ENCODE measurements at regions not wholly inside any gene's neighbourhood (a gene's known extent, or its start where the extent isn't known, plus 50 kb on each side); places are given as distances from the start of the nearest gene placed in this dataset.
A peak's percentile ranks its signal among the peaks of the same experiment; 100 is the strongest.

GRCh38 chr12:115451780-115452736, 768.1 kb upstream of the TBX3 start:
- Histone ChIP-seq H2AFZ (ENCODE audit: low read depth, low read length) (no peak overlapping the region), H3K27ac (ENCODE audit: insufficient read depth, low read depth, low read length) (no peak overlapping the region), H3K4me3 (replicated peaks in 1 of 3; ENCODE audit: insufficient read depth in 1 of 3, low read depth in 1 of 3, low read length in 3 of 3) (no peak overlapping the region), H3K9me1 (replicated peaks; ENCODE audit: control insufficient read depth, extremely low read depth, insufficient read depth, low read length) (no peaks in the 10 kb centered on the region), H3K27me3 (ENCODE audit: control insufficient read depth in 2 of 2, insufficient read depth in 2 of 2, low read length in 2 of 2) (no peaks in the 10 kb centered on the region), H3K79me2 (ENCODE audit: control insufficient read depth, insufficient read depth, low read length) (no peaks in the 10 kb centered on the region), H3K4me2 (ENCODE audit: insufficient read depth, low read length) (peak overlapping the region; percentile 24), H3K9me3 (replicated peaks; ENCODE audit: control insufficient read depth, insufficient read depth, low read length) (no peaks in the 10 kb centered on the region), H3K36me3 (ENCODE audit: control insufficient read depth in 2 of 2, extremely low read depth in 1 of 2, insufficient read depth in 2 of 2, low read length in 2 of 2) (no peaks in the 10 kb centered on the region), H3K4me1 (ENCODE audit: control insufficient read depth, extremely low read depth, insufficient read depth, low read length) (no peaks in the 10 kb centered on the region), H4K20me1 (replicated peaks; ENCODE audit: control insufficient read depth, extremely low read depth, insufficient read depth, low read length) (no peaks in the 10 kb centered on the region), H3K9ac (replicated peaks; ENCODE audit: extremely low read depth, insufficient read depth, low read length) (no peak overlapping the region)
- CTCF ChIA-PET, result no interaction called here
- dilution Hi-C loops (cut with MboI; ENCODE audit: extremely low pct_ligation_motif_present, low sequenced_read_pairs), result no loop called here
- TF ChIP-seq EZH2 (IDR thresholded peaks at IDR 0.05; ENCODE audit: borderline replicate concordance, low read depth, low read length, severe bottlenecking) (no peak), MYC (IDR thresholded peaks at IDR 0.05; ENCODE audit: low read depth, low read length) (no peak), JUN (IDR thresholded peaks at IDR 0.05; ENCODE audit: borderline replicate concordance, insufficient read depth, insufficient read length, low read depth) (no peak), POLR2AphosphoS5 (IDR thresholded peaks at IDR 0.05; ENCODE audit: insufficient read depth, low read depth, low read length) (no peak), GATA2 (IDR thresholded peaks at IDR 0.05; ENCODE audit: insufficient read depth, insufficient read length, low read depth, low read length) (no peak), FOS (IDR thresholded peaks at IDR 0.05; ENCODE audit: borderline replicate concordance, insufficient read depth, low read length) (no peak), POLR2A (IDR thresholded peaks at IDR 0.05; ENCODE audit: low read depth, low read length) (no peak), MAX (IDR thresholded peaks at IDR 0.05; ENCODE audit: insufficient read depth, insufficient read length) (no peak)
- TF ChIP-seq, protein P1, sequence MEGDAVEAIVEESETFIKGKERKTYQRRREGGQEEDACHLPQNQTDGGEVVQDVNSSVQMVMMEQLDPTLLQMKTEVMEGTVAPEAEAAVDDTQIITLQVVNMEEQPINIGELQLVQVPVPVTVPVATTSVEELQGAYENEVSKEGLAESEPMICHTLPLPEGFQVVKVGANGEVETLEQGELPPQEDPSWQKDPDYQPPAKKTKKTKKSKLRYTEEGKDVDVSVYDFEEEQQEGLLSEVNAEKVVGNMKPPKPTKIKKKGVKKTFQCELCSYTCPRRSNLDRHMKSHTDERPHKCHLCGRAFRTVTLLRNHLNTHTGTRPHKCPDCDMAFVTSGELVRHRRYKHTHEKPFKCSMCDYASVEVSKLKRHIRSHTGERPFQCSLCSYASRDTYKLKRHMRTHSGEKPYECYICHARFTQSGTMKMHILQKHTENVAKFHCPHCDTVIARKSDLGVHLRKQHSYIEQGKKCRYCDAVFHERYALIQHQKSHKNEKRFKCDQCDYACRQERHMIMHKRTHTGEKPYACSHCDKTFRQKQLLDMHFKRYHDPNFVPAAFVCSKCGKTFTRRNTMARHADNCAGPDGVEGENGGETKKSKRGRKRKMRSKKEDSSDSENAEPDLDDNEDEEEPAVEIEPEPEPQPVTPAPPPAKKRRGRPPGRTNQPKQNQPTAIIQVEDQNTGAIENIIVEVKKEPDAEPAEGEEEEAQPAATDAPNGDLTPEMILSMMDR (IDR thresholded peaks at IDR 0.05; ENCODE audit: extremely low read depth in 1 of 2, insufficient read depth in 1 of 2, low read depth in 1 of 2, low read length in 2 of 2), result no peak
- POLR2A ChIA-PET, result no interaction called here
- BruUV-seq (replicated peaks), result no TSS peak
- no peak for DNase-seq (ENCODE audit: low read depth, low spot score)
- no peak for FAIRE-seq
- intact Hi-C loops (cut with micrococcal nuclease), result no loop called here

Measured in endothelial cell of umbilical vein (primary cell).